CD4-positive, CD25-positive, alpha-beta regulatory T cell (primary cell): ENCODE measurements at regions not wholly inside any gene's neighbourhood (a gene's known extent, or its start where the extent isn't known, plus 50 kb on each side); places are given as distances from the start of the nearest gene placed in this dataset.

Source experiments
- ATAC-seq, 2 donors: fragments of 150-1000 bp; cut with Tn5 transposase; one replicate each; pipeline ENCODE4 v1.10.0; 2021; ENCODE audit warnings: low read depth in 2 of 2, moderate number of reproducible peaks in 2 of 2, moderate library complexity in 1 of 2
- DNase-seq, 3 donors: peaks; one replicate each; pipeline versions ENCODE4 v3.0.0 to v3.0.0-alpha.2; 2012 to 2022; ENCODE audit warnings: mixed read lengths in 1 of 3
- H3K27ac ChIP-seq: one replicate; pipeline ENCODE4 v1.7.0; 2013; ENCODE audit warnings: mild to moderate bottlenecking, low read length; ENCODE audit not compliant: insufficient read depth, poor library complexity, severe bottlenecking
- H3K27me3 ChIP-seq: one replicate; pipeline ENCODE4 v1.7.0; 2013; ENCODE audit warnings: low read length; ENCODE audit not compliant: control insufficient read depth, insufficient read depth
- H3K36me3 ChIP-seq: one replicate; pipeline ENCODE4 v1.7.0; 2013; ENCODE audit warnings: mild to moderate bottlenecking, low read length, moderate library complexity; ENCODE audit not compliant: control insufficient read depth, insufficient read depth
- H3K4me1 ChIP-seq: 2 replicates; pipeline ENCODE4 v1.7.0; 2013; ENCODE audit warnings: mild to moderate bottlenecking, low read length; ENCODE audit not compliant: insufficient read depth, control insufficient read depth, poor library complexity, severe bottlenecking
- H3K4me3 ChIP-seq: one replicate; pipeline ENCODE4 v1.7.0; 2013; ENCODE audit warnings: low read depth, mild to moderate bottlenecking, low read length, moderate library complexity
- H3K9me3 ChIP-seq, 2 experiments: 1 replicate in 1 of 2; 2 replicates in 1 of 2; pipeline ENCODE4 v1.7.0; 2013; ENCODE audit warnings: low read length in 2 of 2, mild to moderate bottlenecking in 1 of 2, moderate library complexity in 1 of 2; ENCODE audit not compliant: control insufficient read depth in 2 of 2
- H3K27ac Mint-ChIP-seq, 3 donors: one replicate each; pipeline ENCODE4 v1.8.0; 2020 to 2022; ENCODE audit warnings: mild to moderate bottlenecking in 3 of 3, mixed read lengths in 3 of 3, moderate library complexity in 2 of 3
- H3K27me3 Mint-ChIP-seq: one replicate; pipeline ENCODE4 v1.8.0; 2022; ENCODE audit warnings: mild to moderate bottlenecking, mixed read lengths
- H3K36me3 Mint-ChIP-seq: one replicate; pipeline ENCODE4 v1.8.0; 2020; ENCODE audit warnings: mixed read lengths
- H3K4me1 Mint-ChIP-seq, 4 donors: one replicate each; pipeline ENCODE4 v1.8.0; 2020 to 2022; ENCODE audit warnings: mixed read lengths in 4 of 4, mild to moderate bottlenecking in 1 of 4
- H3K4me3 Mint-ChIP-seq, 4 donors: one replicate each; pipeline ENCODE4 v1.8.0; 2020 to 2022; ENCODE audit warnings: mild to moderate bottlenecking in 4 of 4, mixed read lengths in 4 of 4, moderate library complexity in 3 of 4
- H3K9me3 Mint-ChIP-seq, 7 donors: one replicate each; pipeline ENCODE4 v1.8.0; 2020 to 2022; ENCODE audit warnings: mixed read lengths in 7 of 7, mild to moderate bottlenecking in 3 of 7, moderate library complexity in 2 of 7

- Histone ChIP-seq H3K36me3 (no peaks in the 10 kb centered on the region), H3K27me3 (no peaks in the 10 kb centered on the region), H3K9me3 (no peaks in the 10 kb centered on the region), H3K4me1 (no peaks in the 10 kb centered on the region), H3K27ac (no peak overlapping the region), H3K4me3 (no peak overlapping the region)
- ATAC-seq (no peak), DNase-seq (no peak)
- Mint-ChIP-seq H3K36me3 (no peaks in the 10 kb centered on the region), H3K9me3 (peaks cover 0 to 3% (median 0%) of the 10 kb centered on the region in 7 donors), H3K27ac (no peak overlapping the region), H3K4me3 (no peak overlapping the region), H3K4me1 (no peaks in the 10 kb centered on the region), H3K27me3 (peaks cover 17% of the 10 kb centered on the region)
Measured at GRCh38 chr6:130740308-130740707, 86.9 kb upstream of the SMLR1 start.

GRCh38 chr6:130742131-130742681 lies 85.0 kb upstream of the SMLR1 start:
- DNase-seq (no peak), ATAC-seq (no peak)
- Histone ChIP-seq H3K36me3 (no peaks in the 10 kb centered on the region), H3K9me3 (no peaks in the 10 kb centered on the region), H3K27ac (no peak overlapping the region), H3K4me3 (no peak overlapping the region), H3K27me3 (no peaks in the 10 kb centered on the region), H3K4me1 (no peaks in the 10 kb centered on the region)
- Mint-ChIP-seq H3K4me1 (no peaks in the 10 kb centered on the region), H3K36me3 (no peaks in the 10 kb centered on the region), H3K27me3 (peaks cover 19% of the 10 kb centered on the region), H3K4me3 (no peak overlapping the region), H3K27ac (no peak overlapping the region), H3K9me3 (peaks cover 0 to 3% (median 0%) of the 10 kb centered on the region in 7 donors)

- Histone ChIP-seq H3K4me1 (no peaks in the 10 kb centered on the region), H3K27ac (no peak overlapping the region), H3K36me3 (no peaks in the 10 kb centered on the region), H3K27me3 (no peaks in the 10 kb centered on the region), H3K4me3 (no peak overlapping the region), H3K9me3 (no peaks in the 10 kb centered on the region)
- H3K9me3 Mint-ChIP-seq = peaks cover 0 to 3% (median 0%) of the 10 kb centered on the region in 7 donors
- ATAC-seq (no peak), DNase-seq (no peak)
- peaks cover 21% of the 10 kb centered on the region for H3K27me3 Mint-ChIP-seq
- no peaks in the 10 kb centered on the region for H3K36me3 Mint-ChIP-seq
- H3K4me3 Mint-ChIP-seq = no peak overlapping the region
- H3K27ac Mint-ChIP-seq = no peak overlapping the region
- H3K4me1 Mint-ChIP-seq = no peaks in the 10 kb centered on the region
Measured at GRCh38 chr6:130743175-130743574, 84.0 kb upstream of the SMLR1 start.

- no peaks in the 10 kb centered on the region for H3K36me3 Mint-ChIP-seq
- peaks cover 0 to 6% of the 10 kb centered on the region in 2 experiments for H3K9me3 ChIP-seq
- H3K27me3 Mint-ChIP-seq = peaks cover 21% of the 10 kb centered on the region
- H3K4me1 Mint-ChIP-seq = no peaks in the 10 kb centered on the region
- no peak overlapping the region for H3K4me3 Mint-ChIP-seq
- ATAC-seq = no peak
- H3K27ac Mint-ChIP-seq = no peak overlapping the region
- peaks cover under 1% of the 10 kb centered on the region for H3K27me3 ChIP-seq
- no peak overlapping the region for H3K4me3 ChIP-seq
- no peak for DNase-seq
- H3K36me3 ChIP-seq = no peaks in the 10 kb centered on the region
- H3K9me3 Mint-ChIP-seq = peaks cover 0 to 4% (median 0%) of the 10 kb centered on the region in 7 donors
- H3K4me1 ChIP-seq = no peaks in the 10 kb centered on the region
- H3K27ac ChIP-seq = no peak overlapping the region
Measured at GRCh38 chr6:130744576-130745366, 82.4 kb upstream of the SMLR1 start.

GRCh38 chr6:130748041-130748440 lies 79.2 kb upstream of the SMLR1 start:
- Mint-ChIP-seq H3K4me1 (no peaks in the 10 kb centered on the region), H3K4me3 (no peak overlapping the region)

GRCh38 chr6:130749402-130749801 lies 77.8 kb upstream of the SMLR1 start:
- Histone ChIP-seq H3K36me3 (no peaks in the 10 kb centered on the region), H3K27me3 (peaks cover 4% of the 10 kb centered on the region), H3K4me1 (no peaks in the 10 kb centered on the region), H3K9me3 (peaks cover 4 to 6% of the 10 kb centered on the region in 2 experiments), H3K27ac (no peak overlapping the region), H3K4me3 (no peak overlapping the region)
- no peak overlapping the region for H3K4me3 Mint-ChIP-seq
- no peak overlapping the region for H3K27ac Mint-ChIP-seq
- DNase-seq (no peak), ATAC-seq (no peak)
- no peaks in the 10 kb centered on the region for H3K4me1 Mint-ChIP-seq
- H3K27me3 Mint-ChIP-seq = peaks cover 7% of the 10 kb centered on the region
- peaks cover 0 to 5% (median 0%) of the 10 kb centered on the region in 7 donors for H3K9me3 Mint-ChIP-seq
- H3K36me3 Mint-ChIP-seq = no peaks in the 10 kb centered on the region

More at GRCh38 chr6:130748041-130748440, 79.2 kb upstream of the SMLR1 start:
- no peak overlapping the region for H3K4me3 ChIP-seq
- no peak overlapping the region for H3K27ac Mint-ChIP-seq
- H3K36me3 Mint-ChIP-seq = no peaks in the 10 kb centered on the region
- DNase-seq (no peak), ATAC-seq (no peak)
- peaks cover 4% of the 10 kb centered on the region for H3K27me3 ChIP-seq
- H3K27ac ChIP-seq = no peak overlapping the region
- H3K4me1 ChIP-seq = no peaks in the 10 kb centered on the region
- peaks cover 0 to 5% (median 0%) of the 10 kb centered on the region in 7 donors for H3K9me3 Mint-ChIP-seq
- peaks cover 12% of the 10 kb centered on the region for H3K27me3 Mint-ChIP-seq
- peaks cover 4 to 6% of the 10 kb centered on the region in 2 experiments for H3K9me3 ChIP-seq
- H3K36me3 ChIP-seq = no peaks in the 10 kb centered on the region

- no peak overlapping the region for H3K4me3 Mint-ChIP-seq
- no peak overlapping the region for H3K4me3 ChIP-seq
- peaks cover 4% of the 10 kb centered on the region for H3K27me3 ChIP-seq
- peaks cover 4 to 6% of the 10 kb centered on the region in 2 experiments for H3K9me3 ChIP-seq
- peaks cover 11% of the 10 kb centered on the region for H3K27me3 Mint-ChIP-seq
- H3K9me3 Mint-ChIP-seq = peaks cover 0 to 5% (median 2%) of the 10 kb centered on the region in 7 donors
- no peaks in the 10 kb centered on the region for H3K4me1 Mint-ChIP-seq
- no peak overlapping the region for H3K27ac Mint-ChIP-seq
- no peaks in the 10 kb centered on the region for H3K36me3 ChIP-seq
- DNase-seq (no peak), ATAC-seq (no peak)
- H3K36me3 Mint-ChIP-seq = no peaks in the 10 kb centered on the region
- H3K4me1 ChIP-seq = no peaks in the 10 kb centered on the region
- no peak overlapping the region for H3K27ac ChIP-seq
Measured at GRCh38 chr6:130752267-130752666, 74.9 kb upstream of the SMLR1 start.
